ENCODE measurements at regions not wholly inside any gene's neighbourhood (a gene's known extent, or its start where the extent isn't known, plus 50 kb on each side); places are given as distances from the start of the nearest gene placed in this dataset.

GRCh38 chr4:108342325-108342970 is 173.7 kb upstream of the LEF1 start:
- no peak for TF ChIP-seq GATA2 (IDR thresholded peaks at IDR 0.05; ENCODE audit: low read depth, low read length)
- TF ChIP-seq GATA3 (IDR thresholded peaks at IDR 0.05; ENCODE audit: low read depth, low read length), result no peak

DNA sequence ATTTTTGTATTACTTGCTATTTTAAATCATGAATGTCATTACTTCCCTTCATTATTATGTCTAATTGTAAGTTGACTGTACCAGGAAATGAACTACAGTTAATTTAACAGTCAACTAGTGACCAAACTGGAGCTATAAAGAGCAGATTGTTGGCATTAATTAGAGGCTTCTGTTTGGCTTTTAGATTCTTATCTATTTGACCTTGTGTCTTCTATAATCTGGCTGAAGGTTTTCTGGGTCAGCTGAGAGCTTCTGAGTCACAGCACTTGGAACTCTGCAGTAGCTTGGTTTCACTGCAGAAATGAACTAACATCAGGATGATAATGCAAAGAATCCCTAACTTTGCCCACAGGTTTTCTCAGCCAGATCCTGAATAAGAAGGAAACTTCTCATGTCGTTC is 169.2 kb upstream of the LEF1 start:
- peak; percentile 79 for TF ChIP-seq GATA3 (IDR thresholded peaks at IDR 0.05; ENCODE audit: low read depth, low read length)
- TF ChIP-seq GATA2 (IDR thresholded peaks at IDR 0.05; ENCODE audit: low read depth, low read length), result peak; percentile 86

- TF ChIP-seq GATA2 (IDR thresholded peaks at IDR 0.05; ENCODE audit: low read depth, low read length) (no peak), GATA3 (IDR thresholded peaks at IDR 0.05; ENCODE audit: low read depth, low read length) (no peak)
These were observed 167.3 kb upstream of the LEF1 start for GRCh38 chr4:108336076-108336475.

GRCh38 chr4:108335081-108335480 is 166.3 kb upstream of the LEF1 start:
- TF ChIP-seq GATA3 (IDR thresholded peaks at IDR 0.05; ENCODE audit: low read depth, low read length), result no peak

GRCh38 chr4:108334031-108334430 is 165.3 kb upstream of the LEF1 start:
- TF ChIP-seq GATA2 (IDR thresholded peaks at IDR 0.05; ENCODE audit: low read depth, low read length) (no peak), GATA3 (IDR thresholded peaks at IDR 0.05; ENCODE audit: low read depth, low read length) (no peak)

DNA sequence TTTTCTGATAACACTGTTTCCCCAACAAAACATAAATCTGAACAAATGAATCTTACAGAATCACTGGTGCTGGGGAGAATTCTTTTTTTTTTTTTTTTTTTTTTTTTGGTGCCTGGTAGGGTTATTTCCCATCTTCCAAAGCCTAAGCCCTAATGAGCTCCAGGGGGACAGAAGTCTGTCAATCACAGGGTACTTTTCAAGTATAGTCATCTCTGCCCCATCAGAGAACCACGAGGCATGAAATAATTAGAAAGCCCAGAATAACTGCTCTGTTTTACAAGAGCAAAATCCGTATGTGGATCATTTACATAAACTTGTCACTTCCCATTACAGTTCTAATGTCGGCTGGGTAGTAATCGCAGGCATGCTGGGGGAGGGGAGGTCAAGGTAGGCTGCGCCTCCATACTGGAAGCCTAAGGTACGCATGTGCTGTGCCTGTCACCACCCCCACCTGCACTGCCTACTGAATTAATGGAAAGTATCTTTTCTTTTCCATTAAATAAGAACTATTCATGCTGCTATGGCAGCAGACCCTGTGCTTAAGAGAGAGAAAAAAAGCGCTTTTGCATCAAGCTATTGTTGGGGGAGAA is 164.7 kb upstream of the LEF1 start:
- TF ChIP-seq GATA3 (IDR thresholded peaks at IDR 0.05; ENCODE audit: low read depth, low read length) (no peak), GATA2 (IDR thresholded peaks at IDR 0.05; ENCODE audit: low read depth, low read length) (no peak)

DNA sequence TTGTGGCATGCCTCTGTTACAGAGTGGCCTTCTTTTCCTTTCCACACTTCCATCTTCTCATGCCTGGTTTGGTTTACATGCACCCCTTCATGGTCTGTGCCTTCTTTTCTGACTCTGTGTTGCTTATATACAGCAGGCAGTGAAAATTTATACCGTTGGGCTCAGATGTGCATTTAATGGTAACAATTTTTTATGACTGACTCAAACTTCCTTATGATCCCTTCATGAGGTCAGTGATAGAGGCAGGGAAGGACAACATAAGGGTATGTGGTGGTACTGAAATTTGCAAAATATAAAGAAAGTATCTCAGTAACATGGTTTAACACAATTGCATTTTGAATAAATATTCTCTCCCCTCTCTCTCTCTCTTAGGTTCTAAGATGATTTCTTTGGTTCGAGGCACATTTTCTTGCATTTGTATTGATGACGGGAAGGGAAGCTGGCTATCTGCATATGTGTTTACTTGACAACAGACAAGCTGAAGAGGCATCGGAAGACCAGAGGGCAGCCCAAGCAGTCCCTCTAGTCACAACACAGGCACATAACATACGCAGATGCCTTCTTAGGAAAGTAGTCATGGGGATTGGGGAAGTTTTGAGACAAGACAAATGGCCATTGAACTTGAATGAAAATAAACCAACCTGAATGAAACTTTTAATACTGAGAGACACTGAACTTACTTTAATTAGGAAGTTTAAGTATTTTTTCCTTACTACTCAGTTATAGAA is 163.3 kb upstream of the LEF1 start:
- TF ChIP-seq GATA3 (IDR thresholded peaks at IDR 0.05; ENCODE audit: low read depth, low read length) (no peak), GATA2 (IDR thresholded peaks at IDR 0.05; ENCODE audit: low read depth, low read length) (no peak)

GRCh38 chr4:108328383-108328732 is 159.6 kb upstream of the LEF1 start:
- no peak for TF ChIP-seq GATA3 (IDR thresholded peaks at IDR 0.05; ENCODE audit: low read depth, low read length)
- no peak for TF ChIP-seq GATA2 (IDR thresholded peaks at IDR 0.05; ENCODE audit: low read depth, low read length)

DNA sequence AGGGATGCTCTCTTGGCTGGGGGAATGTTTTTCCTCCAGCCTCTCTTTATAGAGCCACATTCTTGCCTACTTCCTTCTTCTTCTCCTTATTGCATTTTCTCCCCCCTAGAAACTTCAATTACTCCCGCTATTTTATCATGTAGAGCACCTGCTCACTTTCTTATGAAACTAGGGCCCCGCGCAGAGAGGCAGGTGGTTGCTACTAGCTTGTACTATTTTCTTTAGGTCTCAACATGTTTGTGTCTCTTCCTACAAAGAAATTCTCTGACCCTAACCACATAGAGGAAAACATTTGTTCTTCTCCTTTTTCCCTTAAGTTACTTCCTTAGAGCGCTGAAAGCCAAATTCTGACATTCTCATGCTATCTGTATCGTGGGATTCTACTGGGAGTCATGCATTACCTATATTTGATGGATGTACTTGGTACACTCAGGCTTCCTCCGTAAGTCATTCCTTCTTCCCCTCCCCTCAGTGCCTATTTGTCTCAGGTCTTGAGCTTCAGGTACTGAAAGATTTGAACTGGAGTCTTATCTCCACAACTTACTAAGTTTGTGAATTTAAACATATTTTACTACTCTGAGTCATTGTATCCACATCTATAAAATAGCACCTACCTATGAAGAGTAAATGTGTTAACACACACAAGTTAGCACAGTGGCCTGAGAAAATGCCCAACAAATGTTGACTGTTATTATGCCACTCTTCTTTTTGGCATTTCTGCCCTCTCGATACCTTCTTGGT is 159.1 kb upstream of the LEF1 start:
- TF ChIP-seq GATA2 (IDR thresholded peaks at IDR 0.05; ENCODE audit: low read depth, low read length) (no peak), GATA3 (IDR thresholded peaks at IDR 0.05; ENCODE audit: low read depth, low read length) (no peak)

DNA sequence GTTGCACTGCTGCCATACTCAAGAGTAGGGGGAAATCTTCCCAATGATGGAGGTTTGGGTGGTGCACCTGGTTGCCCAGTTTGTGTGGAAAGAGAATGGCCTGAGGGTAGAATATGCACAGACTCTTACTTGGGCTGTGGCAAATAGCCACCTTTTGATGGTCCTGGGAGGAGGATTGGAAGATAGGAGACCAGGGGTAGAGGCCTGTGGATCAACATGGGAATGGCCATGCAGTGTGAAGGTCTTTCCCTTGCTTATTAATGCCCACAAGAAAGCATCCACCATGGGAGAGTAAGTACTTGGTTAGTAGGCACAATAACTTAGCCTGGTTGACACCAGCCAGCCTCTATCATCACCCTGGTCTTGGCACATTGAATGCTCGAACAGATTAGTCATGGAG is 156.8 kb upstream of the LEF1 start:
- TF ChIP-seq GATA2 (IDR thresholded peaks at IDR 0.05; ENCODE audit: low read depth, low read length) (no peak), GATA3 (IDR thresholded peaks at IDR 0.05; ENCODE audit: low read depth, low read length) (no peak)

- TF ChIP-seq GATA2 (IDR thresholded peaks at IDR 0.05; ENCODE audit: low read depth, low read length) (no peak), GATA3 (IDR thresholded peaks at IDR 0.05; ENCODE audit: low read depth, low read length) (no peak)
These were observed 155.7 kb upstream of the LEF1 start for GRCh38 chr4:108324450-108324849.

DNA sequence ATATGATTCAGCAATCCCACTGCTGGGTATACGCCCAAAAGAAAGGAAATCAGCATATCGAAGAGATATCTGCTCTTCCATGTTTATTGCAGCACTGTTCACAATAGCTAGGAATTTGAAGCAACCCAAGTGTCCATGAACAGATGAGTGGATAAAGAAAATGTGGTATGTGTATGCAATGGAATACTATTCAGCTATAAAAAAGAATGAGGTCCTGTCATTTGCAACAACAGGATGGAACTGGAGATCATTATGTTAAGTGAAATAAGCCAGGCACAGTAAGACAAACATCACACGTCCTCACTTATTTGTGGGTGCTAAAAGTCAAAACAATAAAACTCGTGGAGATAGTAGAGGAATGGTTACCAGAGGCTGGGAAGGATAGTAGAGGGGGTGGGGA is 153.8 kb upstream of the LEF1 start:
- TF ChIP-seq GATA3 (IDR thresholded peaks at IDR 0.05; ENCODE audit: low read depth, low read length) (no peak), GATA2 (IDR thresholded peaks at IDR 0.05; ENCODE audit: low read depth, low read length) (no peak)

DNA sequence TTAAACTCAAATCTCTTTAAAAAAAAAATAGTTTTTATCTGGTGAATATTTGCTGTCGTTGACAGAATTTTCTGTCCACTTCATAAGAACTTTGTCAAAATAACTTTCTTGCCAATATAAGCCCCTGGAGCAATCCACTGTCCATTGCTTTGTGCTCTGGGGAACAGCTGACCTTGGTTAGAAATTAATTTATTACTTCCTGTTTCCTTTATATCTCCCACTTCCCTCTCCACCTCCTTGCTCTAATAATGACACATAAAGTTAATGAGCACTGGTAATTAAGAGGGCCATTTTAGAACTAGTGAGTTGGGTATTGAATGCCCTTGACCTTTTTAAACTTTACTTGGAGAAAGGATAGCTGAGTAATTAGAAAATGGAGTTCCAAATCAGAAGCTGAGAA is 151.3 kb upstream of the LEF1 start:
- TF ChIP-seq GATA3 (IDR thresholded peaks at IDR 0.05; ENCODE audit: low read depth, low read length) (no peak), GATA2 (IDR thresholded peaks at IDR 0.05; ENCODE audit: low read depth, low read length) (no peak)

- TF ChIP-seq GATA3 (IDR thresholded peaks at IDR 0.05; ENCODE audit: low read depth, low read length) (no peak), GATA2 (IDR thresholded peaks at IDR 0.05; ENCODE audit: low read depth, low read length) (no peak)
These were observed 148.6 kb upstream of the LEF1 start for GRCh38 chr4:108317377-108317776.

All from SH-SY5Y (cell line).